GM12872 (cell line): ENCODE measurements at regions not wholly inside any gene's neighbourhood (a gene's known extent, or its start where the extent isn't known, plus 50 kb on each side); places are given as distances from the start of the nearest gene placed in this dataset.

Experiments used
- CTCF ChIP-seq: IDR thresholded peaks from 3 replicates; pipeline ENCODE4 v1.5.1; 2011; ENCODE audit warnings: low read depth, mild to moderate bottlenecking, low read length, moderate library complexity; ENCODE audit not compliant: insufficient read depth

- no peak for TF ChIP-seq CTCF
Measured at GRCh38 chr5:81914696-81915095, 57.1 kb upstream of the ATG10 start.

GRCh38 chr5:81912933-81913332 lies 58.9 kb upstream of the ATG10 start:
- no peak for TF ChIP-seq CTCF

- no peak for TF ChIP-seq CTCF
Measured at GRCh38 chr5:81909677-81910076, 62.1 kb upstream of the ATG10 start.

GRCh38 chr5:81908771-81909170 lies 63.1 kb upstream of the ATG10 start:
- no peak for TF ChIP-seq CTCF

- TF ChIP-seq CTCF, result no peak
Measured at GRCh38 chr5:81908044-81908443, 63.8 kb upstream of the ATG10 start.

GRCh38 chr5:81907012-81907635 lies 64.7 kb upstream of the ATG10 start:
- TF ChIP-seq CTCF, result no peak

GRCh38 chr5:81906086-81906485 lies 65.7 kb upstream of the ATG10 start:
- TF ChIP-seq CTCF, result no peak
